Chondrocyte (in vitro differentiated cells): ENCODE measurements at regions not wholly inside any gene's neighbourhood (a gene's known extent, or its start where the extent isn't known, plus 50 kb on each side); places are given as distances from the start of the nearest gene placed in this dataset.

ENCODE experiments used
- DNase-seq: peaks from one replicate; pipeline ENCODE4 v3.0.0; 2021; ENCODE audit warnings: mixed read lengths, low spot score
- H3K27ac Mint-ChIP-seq: one replicate; pipeline ENCODE4 v1.8.0; 2021; ENCODE audit warnings: mild to moderate bottlenecking, moderate library complexity, mixed read lengths; ENCODE audit not compliant: unreplicated experiment
- H3K27me3 Mint-ChIP-seq: 2 replicates; pipeline ENCODE4 v1.8.0; 2021; ENCODE audit warnings: low read depth, mixed read lengths
- H3K36me3 Mint-ChIP-seq: 2 replicates; pipeline ENCODE4 v1.8.0; 2021; ENCODE audit warnings: low read depth, mixed read lengths
- H3K4me1 Mint-ChIP-seq: 2 replicates; pipeline ENCODE4 v1.8.0; 2021; ENCODE audit warnings: low read depth, mild to moderate bottlenecking, mixed read lengths
- H3K4me3 Mint-ChIP-seq: one replicate; pipeline ENCODE4 v1.8.0; 2021; ENCODE audit warnings: mild to moderate bottlenecking, moderate library complexity, mixed read lengths; ENCODE audit not compliant: unreplicated experiment
- H3K9me3 Mint-ChIP-seq: 2 replicates; pipeline ENCODE4 v1.8.0; 2021; ENCODE audit warnings: low read depth, mixed read lengths
- TF ChIP-seq, protein P1 (sequence below): fragments of 200-600 bp; sonication (generic); IDR thresholded peaks from 2 replicates; pipeline ENCODE4 v1.5.0; 2021; ENCODE audit warnings: antibody characterized with exemption, mild to moderate bottlenecking, moderate library complexity

DNA sequence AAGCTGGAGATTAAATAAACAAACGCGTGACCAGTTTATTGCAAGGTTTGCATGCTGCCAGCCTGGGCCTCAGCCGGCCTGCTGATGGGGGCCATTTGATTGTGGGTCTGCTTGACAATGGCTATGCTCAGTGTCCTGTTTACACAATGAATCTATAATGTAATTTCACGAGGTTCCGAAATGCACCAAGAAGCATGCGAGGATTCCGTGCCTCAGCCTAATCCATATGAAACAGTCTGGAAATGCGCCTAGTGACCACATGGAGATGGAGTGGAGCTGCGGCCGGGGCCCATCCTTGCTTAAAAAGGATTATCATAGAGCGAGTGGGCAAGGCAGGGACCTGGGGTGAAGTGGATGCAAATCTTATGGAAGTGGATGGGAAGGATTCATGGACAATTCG is 382.4 kb downstream of the CDK5RAP2 start:
- peaks cover 3% of the 10 kb centered on the region for H3K9me3 Mint-ChIP-seq
- peaks cover 9% of the 10 kb centered on the region for H3K27me3 Mint-ChIP-seq
- no peak overlapping the region for H3K27ac Mint-ChIP-seq
- no peak for DNase-seq
- no peak overlapping the region for H3K4me3 Mint-ChIP-seq
- H3K36me3 Mint-ChIP-seq = no peaks in the 10 kb centered on the region
- TF ChIP-seq, protein P1, sequence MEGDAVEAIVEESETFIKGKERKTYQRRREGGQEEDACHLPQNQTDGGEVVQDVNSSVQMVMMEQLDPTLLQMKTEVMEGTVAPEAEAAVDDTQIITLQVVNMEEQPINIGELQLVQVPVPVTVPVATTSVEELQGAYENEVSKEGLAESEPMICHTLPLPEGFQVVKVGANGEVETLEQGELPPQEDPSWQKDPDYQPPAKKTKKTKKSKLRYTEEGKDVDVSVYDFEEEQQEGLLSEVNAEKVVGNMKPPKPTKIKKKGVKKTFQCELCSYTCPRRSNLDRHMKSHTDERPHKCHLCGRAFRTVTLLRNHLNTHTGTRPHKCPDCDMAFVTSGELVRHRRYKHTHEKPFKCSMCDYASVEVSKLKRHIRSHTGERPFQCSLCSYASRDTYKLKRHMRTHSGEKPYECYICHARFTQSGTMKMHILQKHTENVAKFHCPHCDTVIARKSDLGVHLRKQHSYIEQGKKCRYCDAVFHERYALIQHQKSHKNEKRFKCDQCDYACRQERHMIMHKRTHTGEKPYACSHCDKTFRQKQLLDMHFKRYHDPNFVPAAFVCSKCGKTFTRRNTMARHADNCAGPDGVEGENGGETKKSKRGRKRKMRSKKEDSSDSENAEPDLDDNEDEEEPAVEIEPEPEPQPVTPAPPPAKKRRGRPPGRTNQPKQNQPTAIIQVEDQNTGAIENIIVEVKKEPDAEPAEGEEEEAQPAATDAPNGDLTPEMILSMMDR = no peak
- H3K4me1 Mint-ChIP-seq = no peaks in the 10 kb centered on the region

DNA sequence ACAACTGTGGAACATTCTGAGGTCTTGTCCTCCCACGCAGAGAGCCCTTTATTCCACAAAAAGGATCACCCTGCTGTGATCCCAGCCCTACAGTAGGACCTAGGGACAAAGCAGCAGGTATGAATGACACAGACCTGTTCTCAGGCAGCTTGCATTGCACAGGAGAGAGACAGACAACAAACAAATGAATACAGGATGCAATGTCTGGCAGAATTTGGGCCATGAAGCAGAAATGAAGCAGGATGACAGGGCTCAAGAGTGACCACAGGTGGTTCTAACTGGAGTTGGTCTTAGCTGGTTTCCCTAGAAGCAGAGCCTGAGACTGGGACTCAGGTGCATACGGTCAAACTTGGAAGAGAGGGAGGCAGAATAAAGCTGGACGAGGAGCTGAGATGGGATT is 388.8 kb downstream of the CDK5RAP2 start:
- H3K27ac Mint-ChIP-seq = no peak overlapping the region
- DNase-seq = no peak
- H3K4me3 Mint-ChIP-seq = no peak overlapping the region
- no peaks in the 10 kb centered on the region for H3K36me3 Mint-ChIP-seq
- no peaks in the 10 kb centered on the region for H3K9me3 Mint-ChIP-seq
- no peaks in the 10 kb centered on the region for H3K4me1 Mint-ChIP-seq
- TF ChIP-seq, protein P1 = no peak
- peaks cover 38% of the 10 kb centered on the region for H3K27me3 Mint-ChIP-seq

DNA sequence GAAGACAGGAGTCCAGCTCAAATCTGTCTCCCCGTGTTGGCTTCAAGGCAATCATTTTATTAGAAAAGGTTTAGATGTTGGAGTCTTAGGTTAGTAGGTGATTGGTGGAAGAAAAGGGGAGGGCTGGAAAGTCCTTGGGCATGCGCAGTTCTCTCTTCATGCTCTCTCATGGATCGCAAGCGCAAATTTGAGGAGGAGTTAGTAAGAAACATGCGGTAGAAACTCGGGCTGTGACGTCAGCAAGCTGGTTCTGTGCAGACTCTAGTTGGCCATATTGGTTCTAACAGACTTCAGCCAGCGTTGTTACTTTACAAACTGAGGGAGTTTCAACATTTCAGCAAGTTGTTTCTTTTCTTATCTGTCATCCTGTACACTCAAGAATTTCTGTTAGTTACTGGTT is 392.2 kb downstream of the CDK5RAP2 start:
- H3K4me3 Mint-ChIP-seq = no peak overlapping the region
- no peak for DNase-seq
- H3K27ac Mint-ChIP-seq = no peak overlapping the region
- peaks cover 2% of the 10 kb centered on the region for H3K9me3 Mint-ChIP-seq
- TF ChIP-seq, protein P1 = no peak
- peaks cover 48% of the 10 kb centered on the region for H3K27me3 Mint-ChIP-seq
- no peaks in the 10 kb centered on the region for H3K4me1 Mint-ChIP-seq
- no peaks in the 10 kb centered on the region for H3K36me3 Mint-ChIP-seq

DNA sequence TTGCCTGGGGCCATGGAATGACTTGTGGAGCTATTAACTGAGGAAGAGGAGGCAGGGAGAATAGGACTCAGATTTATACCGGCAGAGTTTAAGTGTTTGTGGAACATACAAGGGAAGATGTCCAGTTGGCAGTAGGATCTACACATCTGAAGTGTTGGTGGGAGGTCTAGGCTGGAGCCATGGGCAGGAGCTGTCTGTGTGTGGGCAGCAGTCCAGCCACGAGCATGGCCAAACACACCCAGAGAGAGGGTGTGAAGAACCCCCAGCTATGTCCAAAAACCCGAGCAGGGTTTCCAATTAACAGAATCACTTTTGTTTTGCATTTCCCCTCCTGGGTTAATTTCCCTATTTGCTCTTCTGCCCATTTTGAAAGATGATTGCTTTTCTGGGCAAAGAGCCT is 393.7 kb downstream of the CDK5RAP2 start:
- H3K27ac Mint-ChIP-seq = no peak overlapping the region
- no peaks in the 10 kb centered on the region for H3K36me3 Mint-ChIP-seq
- TF ChIP-seq, protein P1 = no peak
- H3K4me3 Mint-ChIP-seq = no peak overlapping the region
- H3K4me1 Mint-ChIP-seq = no peaks in the 10 kb centered on the region
- H3K9me3 Mint-ChIP-seq = peaks cover 2% of the 10 kb centered on the region
- DNase-seq = no peak
- H3K27me3 Mint-ChIP-seq = peaks cover 44% of the 10 kb centered on the region

DNA sequence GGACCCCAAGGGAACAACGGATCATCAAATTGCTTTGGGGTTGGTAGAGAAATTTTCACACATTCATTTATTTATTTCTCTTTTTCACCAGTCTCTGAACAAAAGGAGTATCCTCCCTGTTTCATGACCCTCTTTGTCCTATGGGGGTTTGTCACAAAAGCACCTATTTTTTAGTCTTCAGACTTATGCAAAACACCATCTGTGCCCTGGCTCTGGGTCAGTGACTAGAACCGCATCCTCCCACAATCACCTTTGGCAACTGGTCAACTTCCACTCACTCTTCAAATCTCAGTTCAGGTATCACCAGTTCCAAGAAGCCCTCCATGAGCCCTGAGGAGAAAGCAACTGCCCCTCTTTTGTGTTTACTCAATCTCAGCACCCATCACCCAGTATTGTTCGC is 395.7 kb downstream of the CDK5RAP2 start:
- H3K27me3 Mint-ChIP-seq = peaks cover 51% of the 10 kb centered on the region
- peaks cover 2% of the 10 kb centered on the region for H3K9me3 Mint-ChIP-seq
- DNase-seq = no peak
- TF ChIP-seq, protein P1 = no peak
- H3K4me1 Mint-ChIP-seq = no peaks in the 10 kb centered on the region
- H3K4me3 Mint-ChIP-seq = no peak overlapping the region
- H3K27ac Mint-ChIP-seq = no peak overlapping the region
- no peaks in the 10 kb centered on the region for H3K36me3 Mint-ChIP-seq
